ENCODE measurements at regions not wholly inside any gene's neighbourhood (a gene's known extent, or its start where the extent isn't known, plus 50 kb on each side); places are given as distances from the start of the nearest gene placed in this dataset.
"Not testable (repeated sequence)": the region's sequence is repeated elsewhere in the genome, so short reads cannot be mapped to it uniquely, and the experiment has no call there.

- TF ChIP-seq, protein P1, sequence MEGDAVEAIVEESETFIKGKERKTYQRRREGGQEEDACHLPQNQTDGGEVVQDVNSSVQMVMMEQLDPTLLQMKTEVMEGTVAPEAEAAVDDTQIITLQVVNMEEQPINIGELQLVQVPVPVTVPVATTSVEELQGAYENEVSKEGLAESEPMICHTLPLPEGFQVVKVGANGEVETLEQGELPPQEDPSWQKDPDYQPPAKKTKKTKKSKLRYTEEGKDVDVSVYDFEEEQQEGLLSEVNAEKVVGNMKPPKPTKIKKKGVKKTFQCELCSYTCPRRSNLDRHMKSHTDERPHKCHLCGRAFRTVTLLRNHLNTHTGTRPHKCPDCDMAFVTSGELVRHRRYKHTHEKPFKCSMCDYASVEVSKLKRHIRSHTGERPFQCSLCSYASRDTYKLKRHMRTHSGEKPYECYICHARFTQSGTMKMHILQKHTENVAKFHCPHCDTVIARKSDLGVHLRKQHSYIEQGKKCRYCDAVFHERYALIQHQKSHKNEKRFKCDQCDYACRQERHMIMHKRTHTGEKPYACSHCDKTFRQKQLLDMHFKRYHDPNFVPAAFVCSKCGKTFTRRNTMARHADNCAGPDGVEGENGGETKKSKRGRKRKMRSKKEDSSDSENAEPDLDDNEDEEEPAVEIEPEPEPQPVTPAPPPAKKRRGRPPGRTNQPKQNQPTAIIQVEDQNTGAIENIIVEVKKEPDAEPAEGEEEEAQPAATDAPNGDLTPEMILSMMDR (conservative IDR thresholded peaks at IDR 0.05) = not testable (repeated sequence)
- TF ChIP-seq EZH2 (IDR thresholded peaks at IDR 0.05; ENCODE audit: low read depth) = not testable (repeated sequence)
Observed at GRCh38 chr2:89761171-89761570, 1069.7 kb downstream of the RPIA start.
